Mesenchymal stem cell (in vitro differentiated cells and primary cell): ENCODE measurements at regions not wholly inside any gene's neighbourhood (a gene's known extent, or its start where the extent isn't known, plus 50 kb on each side); places are given as distances from the start of the nearest gene placed in this dataset.

Source experiments
- DNase-seq: peaks from one replicate; pipeline ENCODE4 v3.0.0-alpha.2; 2013
- H2AFZ ChIP-seq: one replicate; pipeline ENCODE4 v1.6.1; 2013; ENCODE audit warnings: low read depth, mild to moderate bottlenecking, control low read depth, inconsistent platforms, low read length, moderate library complexity
- H2AK5ac ChIP-seq: 2 replicates; pipeline ENCODE4 v1.6.1; 2013; ENCODE audit warnings: low read length, moderate library complexity, mild to moderate bottlenecking, inconsistent platforms; ENCODE audit not compliant: severe bottlenecking
- H2BK120ac ChIP-seq: one replicate; pipeline ENCODE4 v1.6.1; 2013; ENCODE audit warnings: low read depth, mild to moderate bottlenecking, inconsistent platforms, low read length, moderate library complexity
- H2BK12ac ChIP-seq, 2 experiments: one replicate each; pipeline ENCODE4 v1.6.1; 2013; ENCODE audit warnings: inconsistent platforms in 2 of 2, low read length in 2 of 2, mild to moderate bottlenecking in 2 of 2, moderate library complexity in 2 of 2, control low read depth in 1 of 2
- H2BK15ac ChIP-seq: one replicate; pipeline ENCODE4 v1.6.1; 2013; ENCODE audit warnings: mild to moderate bottlenecking, low read depth, inconsistent platforms; ENCODE audit not compliant: poor library complexity, severe bottlenecking
- H2BK5ac ChIP-seq: 2 replicates; pipeline ENCODE4 v1.6.1; 2013; ENCODE audit warnings: low read depth, mild to moderate bottlenecking, low read length, control low read depth, inconsistent platforms; ENCODE audit not compliant: poor library complexity, severe bottlenecking
- H3K14ac ChIP-seq, 2 experiments: one replicate each; pipeline ENCODE4 v1.6.1; 2013; ENCODE audit warnings: inconsistent platforms in 2 of 2, low read length in 2 of 2, control low read depth in 1 of 2, mild to moderate bottlenecking in 1 of 2, moderate library complexity in 1 of 2
- H3K18ac ChIP-seq, 2 experiments: one replicate each; pipeline ENCODE4 v1.6.1; 2013; ENCODE audit warnings: inconsistent platforms in 2 of 2, low read length in 2 of 2, control low read depth in 1 of 2, low read depth in 1 of 2, mild to moderate bottlenecking in 1 of 2
- H3K23ac ChIP-seq, 2 experiments: one replicate each; pipeline ENCODE4 v1.6.1; 2013; ENCODE audit warnings: inconsistent platforms in 2 of 2, low read length in 2 of 2, mild to moderate bottlenecking in 2 of 2, moderate library complexity in 2 of 2, control low read depth in 1 of 2
- H3K27ac ChIP-seq: 2 replicates; pipeline ENCODE4 v1.5.1; 2013; ENCODE audit warnings: mild to moderate bottlenecking, moderate library complexity, low read length, control low read depth, inconsistent platforms; ENCODE audit not compliant: poor library complexity, severe bottlenecking
- H3K27me3 ChIP-seq, 2 experiments: 2 replicates each; pipeline versions ENCODE4 v1.6.1 to v1.7.0; 2013; ENCODE audit warnings: low read length in 2 of 2, mild to moderate bottlenecking in 2 of 2, moderate library complexity in 2 of 2, control low read depth in 1 of 2, inconsistent platforms in 1 of 2; ENCODE audit not compliant: control insufficient read depth in 1 of 2, insufficient read depth in 1 of 2
- H3K36me3 ChIP-seq, 2 experiments: 2 replicates each; pipeline versions ENCODE4 v1.6.1 to v1.7.0; 2013; ENCODE audit warnings: low read length in 2 of 2, control low read depth in 1 of 2, inconsistent platforms in 1 of 2, low read depth in 1 of 2, mild to moderate bottlenecking in 1 of 2; ENCODE audit not compliant: insufficient read depth in 2 of 2, control insufficient read depth in 1 of 2
- H3K4ac ChIP-seq, 2 experiments: one replicate each; pipeline ENCODE4 v1.6.1; 2013; ENCODE audit warnings: inconsistent platforms in 2 of 2, low read length in 2 of 2, mild to moderate bottlenecking in 2 of 2, moderate library complexity in 2 of 2, control low read depth in 1 of 2, low read depth in 1 of 2
- H3K4me1 ChIP-seq: 2 replicates; pipeline ENCODE4 v1.6.1; 2013; ENCODE audit warnings: low read depth, low read length, control low read depth; ENCODE audit not compliant: control insufficient read depth, insufficient read depth
- H3K4me2 ChIP-seq: 2 replicates; pipeline ENCODE4 v1.6.1; 2013; ENCODE audit warnings: low read length, mild to moderate bottlenecking, inconsistent platforms; ENCODE audit not compliant: poor library complexity, severe bottlenecking
- H3K4me3 ChIP-seq, 2 experiments: 2 replicates each; pipeline versions ENCODE4 v1.5.1 to v1.7.0; 2013; ENCODE audit warnings: low read length in 2 of 2, mild to moderate bottlenecking in 2 of 2, control low read depth in 1 of 2, low read depth in 1 of 2; ENCODE audit not compliant: insufficient read depth in 1 of 2
- H3K79me1 ChIP-seq: replicated peaks from 2 replicates; pipeline ENCODE4 v1.6.1; 2013; ENCODE audit warnings: mild to moderate bottlenecking, control low read depth, low read length, inconsistent platforms; ENCODE audit not compliant: poor library complexity, severe bottlenecking
- H3K9ac ChIP-seq: 2 replicates; pipeline ENCODE4 v1.7.0; 2013; ENCODE audit warnings: mild to moderate bottlenecking, low read length, moderate library complexity
- H3K9me3 ChIP-seq: 2 replicates; pipeline ENCODE4 v1.7.0; 2013; ENCODE audit warnings: mild to moderate bottlenecking, low read length; ENCODE audit not compliant: control insufficient read depth
- H4K8ac ChIP-seq: one replicate; pipeline ENCODE4 v1.6.1; 2013; ENCODE audit warnings: inconsistent platforms, mild to moderate bottlenecking, low read length, moderate library complexity
- H4K91ac ChIP-seq: one replicate; pipeline ENCODE4 v1.6.1; 2013; ENCODE audit warnings: mild to moderate bottlenecking, low read length, inconsistent platforms
- WGBS: methylation state at CpG from one replicate; pipeline ENCODE4 v1.1.7; 2013; ENCODE audit warnings: mixed read lengths; 5-methylcytosine and 5-hydroxymethylcytosine counted together

GRCh38 chr13:105878119-105878700, 657.3 kb downstream of the EFNB2 start:
- no peak overlapping the region for H3K4ac ChIP-seq
- no peak overlapping the region for H3K18ac ChIP-seq
- no peak overlapping the region for H4K91ac ChIP-seq

GRCh38 chr13:105874814-105875213, 660.6 kb downstream of the EFNB2 start:
- Histone ChIP-seq H2AFZ (no peak overlapping the region), H3K4me3 (no peak overlapping the region)

More at GRCh38 chr13:105878119-105878700, 657.3 kb downstream of the EFNB2 start:
- WGBS: no CpG with 5 or more reads among the region's 1 CpG
- H3K4me1 ChIP-seq: no peaks in the 10 kb centered on the region
- no peaks in the 10 kb centered on the region for H3K79me1 ChIP-seq
- no peak overlapping the region for H2BK12ac ChIP-seq
- no peaks in the 10 kb centered on the region for H3K27me3 ChIP-seq
- H2BK120ac ChIP-seq: no peak overlapping the region
- H3K4me3 ChIP-seq: no peak overlapping the region
- H3K23ac ChIP-seq: no peak overlapping the region
- no peak overlapping the region for H3K14ac ChIP-seq
- no peak overlapping the region for H2AK5ac ChIP-seq
- H4K8ac ChIP-seq: no peak overlapping the region
- no peaks in the 10 kb centered on the region for H3K36me3 ChIP-seq
- H2BK15ac ChIP-seq: no peak overlapping the region
- no peak overlapping the region for H2AFZ ChIP-seq
- no peak overlapping the region for H2BK5ac ChIP-seq
- H3K4me2 ChIP-seq: no peak overlapping the region
- no peak overlapping the region for H3K27ac ChIP-seq
- no peak for DNase-seq
- H3K9ac ChIP-seq: no peak overlapping the region
- H3K9me3 ChIP-seq: no peaks in the 10 kb centered on the region

GRCh38 chr13:105871768-105872167, 663.7 kb downstream of the EFNB2 start:
- Histone ChIP-seq H3K23ac (no peak overlapping the region), H3K9me3 (no peaks in the 10 kb centered on the region), H3K27me3 (no peaks in the 10 kb centered on the region), H3K4me3 (no peak overlapping the region), H3K36me3 (no peaks in the 10 kb centered on the region), H2BK15ac (no peak overlapping the region), H2BK12ac (no peak overlapping the region), H4K91ac (no peak overlapping the region), H4K8ac (no peak overlapping the region), H2BK5ac (no peak overlapping the region), H3K79me1 (no peaks in the 10 kb centered on the region), H2AFZ (no peak overlapping the region), H3K4ac (no peak overlapping the region), H3K14ac (no peak overlapping the region), H3K4me1 (no peaks in the 10 kb centered on the region), H3K27ac (no peak overlapping the region), H3K9ac (no peak overlapping the region), H3K18ac (no peak overlapping the region), H3K4me2 (no peak overlapping the region), H2BK120ac (no peak overlapping the region), H2AK5ac (no peak overlapping the region)
- no peak for DNase-seq
- 100% methylated on average over 1 of the region's 1 CpG for WGBS

More at GRCh38 chr13:105874814-105875213, 660.6 kb downstream of the EFNB2 start:
- H4K91ac ChIP-seq: no peak overlapping the region
- no peak overlapping the region for H2BK120ac ChIP-seq
- H3K4me1 ChIP-seq: no peaks in the 10 kb centered on the region
- no peak overlapping the region for H3K9ac ChIP-seq
- H3K18ac ChIP-seq: no peak overlapping the region
- H2BK5ac ChIP-seq: no peak overlapping the region
- H4K8ac ChIP-seq: no peak overlapping the region
- no peak overlapping the region for H2AK5ac ChIP-seq
- H3K36me3 ChIP-seq: no peaks in the 10 kb centered on the region
- no peaks in the 10 kb centered on the region for H3K9me3 ChIP-seq
- no peak overlapping the region for H3K4me2 ChIP-seq
- no peak overlapping the region for H3K14ac ChIP-seq
- DNase-seq: no peak
- H2BK12ac ChIP-seq: no peak overlapping the region
- no peaks in the 10 kb centered on the region for H3K79me1 ChIP-seq
- no peak overlapping the region for H3K23ac ChIP-seq
- H3K27me3 ChIP-seq: no peaks in the 10 kb centered on the region
- no peak overlapping the region for H2BK15ac ChIP-seq
- no peak overlapping the region for H3K27ac ChIP-seq
- no peak overlapping the region for H3K4ac ChIP-seq

GRCh38 chr13:105871326-105871725, 664.1 kb downstream of the EFNB2 start:
- no peaks in the 10 kb centered on the region for H3K36me3 ChIP-seq
- H2BK12ac ChIP-seq: no peak overlapping the region
- H3K18ac ChIP-seq: no peak overlapping the region
- 74% methylated on average over 2 of the region's 2 CpGs for WGBS
- no peak overlapping the region for H3K4ac ChIP-seq
- H4K91ac ChIP-seq: no peak overlapping the region
- no peak overlapping the region for H2BK15ac ChIP-seq
- H3K4me2 ChIP-seq: no peak overlapping the region
- H3K23ac ChIP-seq: no peak overlapping the region
- no peak overlapping the region for H2BK5ac ChIP-seq
- no peak overlapping the region for H2AK5ac ChIP-seq
- DNase-seq: no peak
- H2AFZ ChIP-seq: no peak overlapping the region
- H3K27me3 ChIP-seq: no peaks in the 10 kb centered on the region
- no peaks in the 10 kb centered on the region for H3K9me3 ChIP-seq
- no peak overlapping the region for H2BK120ac ChIP-seq
- no peaks in the 10 kb centered on the region for H3K79me1 ChIP-seq
- H3K4me3 ChIP-seq: no peak overlapping the region
- no peak overlapping the region for H3K27ac ChIP-seq
- no peak overlapping the region for H3K9ac ChIP-seq
- no peak overlapping the region for H4K8ac ChIP-seq
- no peaks in the 10 kb centered on the region for H3K4me1 ChIP-seq
- no peak overlapping the region for H3K14ac ChIP-seq
